ENCODE measurements at regions not wholly inside any gene's neighbourhood (a gene's known extent, or its start where the extent isn't known, plus 50 kb on each side); places are given as distances from the start of the nearest gene placed in this dataset.

DNA sequence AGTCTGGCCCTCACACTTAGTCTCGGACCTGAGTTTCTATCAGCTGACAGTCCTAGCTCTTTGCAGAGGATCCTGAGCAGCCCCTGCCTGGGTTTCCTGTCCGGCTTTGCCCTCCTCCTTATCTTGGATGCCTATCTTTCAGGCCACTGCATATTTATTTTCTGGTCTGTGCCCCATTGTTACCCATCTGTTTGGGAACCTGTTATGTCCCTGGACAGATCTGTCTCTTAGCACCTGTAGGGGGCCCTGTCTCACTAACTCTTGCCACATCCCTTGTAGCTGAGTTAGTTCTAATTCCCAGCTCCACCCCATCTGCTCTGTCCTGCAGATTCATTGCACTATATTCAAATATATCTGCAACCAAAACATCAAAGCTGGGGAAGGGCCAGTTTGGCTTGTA, 514.9 kb upstream of the LCORL start:
- TF ChIP-seq POLR2A (IDR thresholded peaks at IDR 0.05) (no peak), CTCF (IDR thresholded peaks at IDR 0.05) (no peak)
